ENCODE measurements at regions not wholly inside any gene's neighbourhood (a gene's known extent, or its start where the extent isn't known, plus 50 kb on each side); places are given as distances from the start of the nearest gene placed in this dataset.
A peak's percentile ranks its signal among the peaks of the same experiment; 100 is the strongest.

DNA sequence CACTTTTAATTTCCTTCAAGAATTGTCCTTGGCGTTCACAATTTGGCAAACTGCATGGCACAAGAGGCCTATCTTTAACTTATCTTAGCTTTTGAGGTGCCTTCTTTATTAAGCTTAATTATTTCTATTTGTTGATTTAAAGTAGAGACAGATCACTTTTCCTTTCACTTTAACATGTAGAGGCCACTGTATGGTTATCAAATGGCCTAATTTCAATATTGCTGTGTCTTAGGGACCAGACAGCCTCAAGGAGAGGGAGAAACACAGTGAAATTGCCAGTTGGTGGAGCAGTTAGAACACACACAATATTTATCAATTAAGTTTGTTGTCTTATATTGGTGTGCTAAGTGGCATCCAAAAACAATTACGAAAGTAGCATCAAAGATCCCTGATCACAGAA lies 1013.9 kb downstream of the KCNT2 start:
- DNase-seq (peak in 1 of 2 donors; percentile 18), FAIRE-seq (no peak)
- H3K9me3 ChIP-seq (ENCODE audit: control insufficient read depth in 2 of 2, insufficient read depth in 1 of 2, low read depth in 1 of 2, low read length in 1 of 2): no peaks in the 10 kb centered on the region
- no peak overlapping the region for H3K27ac ChIP-seq (ENCODE audit: low read depth in 1 of 3, low read length in 2 of 3)
- no peaks in the 10 kb centered on the region for H3K36me3 ChIP-seq (ENCODE audit: control insufficient read depth in 3 of 3, insufficient read depth in 2 of 3, low read depth in 1 of 3, low read length in 3 of 3)
- 53 to 80% (median 56%) methylated on average over 2 of the region's 2 CpGs for whole genome bisulfite sequencing, 3 donors
- no peaks in the 10 kb centered on the region for H3K27me3 ChIP-seq (ENCODE audit: control insufficient read depth in 3 of 3, insufficient read depth in 3 of 3, low read length in 3 of 3)
- H3K4me3 ChIP-seq (ENCODE audit: low read depth in 1 of 3, low read length in 3 of 3): no peak overlapping the region
- H3K4me1 ChIP-seq (ENCODE audit: control insufficient read depth in 3 of 3, insufficient read depth in 2 of 3, low read depth in 1 of 3, low read length in 2 of 3): no peaks in the 10 kb centered on the region

GRCh38 chr1:195591917-195592672 lies 1016.1 kb downstream of the KCNT2 start:
- Histone ChIP-seq H3K4me1 (ENCODE audit: control insufficient read depth in 3 of 3, insufficient read depth in 2 of 3, low read depth in 1 of 3, low read length in 2 of 3) (no peaks in the 10 kb centered on the region), H3K9me3 (ENCODE audit: control insufficient read depth in 2 of 2, insufficient read depth in 1 of 2, low read depth in 1 of 2, low read length in 1 of 2) (no peaks in the 10 kb centered on the region), H3K27ac (ENCODE audit: low read depth in 1 of 3, low read length in 2 of 3) (no peak overlapping the region), H3K4me3 (ENCODE audit: low read depth in 1 of 3, low read length in 3 of 3) (no peak overlapping the region), H3K36me3 (ENCODE audit: control insufficient read depth in 3 of 3, insufficient read depth in 2 of 3, low read depth in 1 of 3, low read length in 3 of 3) (no peaks in the 10 kb centered on the region), H3K27me3 (ENCODE audit: control insufficient read depth in 3 of 3, insufficient read depth in 3 of 3, low read length in 3 of 3) (no peaks in the 10 kb centered on the region)
- WGBS, 3 donors: 65 to 77% (median 70%) methylated on average over 3 of the region's 3 CpGs
- FAIRE-seq: no peak
- no peak for DNase-seq

DNA sequence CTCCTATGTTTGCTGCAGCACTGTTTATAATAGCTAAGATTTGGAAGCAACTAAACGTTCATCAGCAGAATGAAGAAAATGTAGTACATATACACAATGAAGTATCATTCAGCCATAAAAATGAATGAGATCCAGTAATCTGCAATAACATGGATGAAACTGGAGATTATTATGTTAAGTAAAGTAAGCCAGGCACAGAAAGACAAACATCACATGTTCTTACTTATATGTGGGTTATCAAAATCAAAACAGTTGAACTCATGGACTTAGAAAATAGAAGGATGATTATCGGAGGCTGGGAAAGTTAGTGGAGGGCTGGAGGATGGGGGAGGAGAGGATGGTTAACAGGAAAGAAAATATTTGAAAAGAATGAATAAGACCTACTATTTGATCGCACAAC lies 1017.6 kb downstream of the KCNT2 start:
- WGBS, 3 donors: 60 to 74% (median 68%) methylated on average over 3 of the region's 3 CpGs
- DNase-seq: no peak
- FAIRE-seq: no peak
- Histone ChIP-seq H3K27ac (ENCODE audit: low read depth in 1 of 3, low read length in 2 of 3) (no peak overlapping the region), H3K4me1 (ENCODE audit: control insufficient read depth in 3 of 3, insufficient read depth in 2 of 3, low read depth in 1 of 3, low read length in 2 of 3) (no peaks in the 10 kb centered on the region), H3K9me3 (ENCODE audit: control insufficient read depth in 2 of 2, insufficient read depth in 1 of 2, low read depth in 1 of 2, low read length in 1 of 2) (no peaks in the 10 kb centered on the region), H3K27me3 (ENCODE audit: control insufficient read depth in 3 of 3, insufficient read depth in 3 of 3, low read length in 3 of 3) (no peaks in the 10 kb centered on the region), H3K4me3 (ENCODE audit: low read depth in 1 of 3, low read length in 3 of 3) (no peak overlapping the region), H3K36me3 (ENCODE audit: control insufficient read depth in 3 of 3, insufficient read depth in 2 of 3, low read depth in 1 of 3, low read length in 3 of 3) (no peaks in the 10 kb centered on the region)

DNA sequence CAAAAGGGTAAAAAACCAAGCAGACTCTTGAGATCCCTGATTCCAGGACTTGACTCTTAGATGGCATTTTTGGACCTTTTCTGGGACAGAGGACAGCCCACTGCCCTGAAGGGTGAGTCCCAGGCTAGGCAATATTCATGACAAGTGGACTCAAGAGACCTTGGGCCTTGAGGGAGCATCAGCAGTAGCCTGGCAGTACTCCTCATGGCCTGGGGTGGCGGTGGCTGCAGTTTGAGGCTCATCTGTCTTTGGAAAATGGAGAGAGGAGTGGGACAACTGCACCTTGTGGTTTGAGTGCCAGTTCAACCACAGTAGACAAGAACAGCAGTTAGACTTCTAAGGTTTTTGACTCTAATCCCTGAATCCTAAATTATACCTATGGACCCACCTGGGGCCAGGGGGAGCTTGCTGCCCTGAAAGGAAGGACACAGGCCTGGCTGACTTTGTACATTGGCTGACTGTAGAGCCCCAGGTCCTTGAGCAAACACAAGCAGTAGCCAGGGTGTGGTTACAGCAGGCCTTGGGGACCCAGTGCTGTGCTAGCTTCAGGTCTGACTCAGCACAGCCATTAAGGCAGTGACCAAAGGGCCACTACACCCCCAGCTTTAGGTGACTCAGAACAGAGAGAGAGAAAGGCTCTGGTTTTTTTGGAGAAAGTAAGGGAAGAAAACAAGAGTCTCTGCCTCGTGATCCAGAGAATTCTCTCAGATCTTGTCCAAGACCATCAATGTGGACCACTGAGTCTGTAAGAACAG lies 1023.2 kb downstream of the KCNT2 start:
- H3K27ac ChIP-seq (ENCODE audit: low read depth in 1 of 3, low read length in 2 of 3): no peak overlapping the region
- H3K4me3 ChIP-seq (ENCODE audit: low read depth in 1 of 3, low read length in 3 of 3): no peak overlapping the region
- DNase-seq (no peak), FAIRE-seq (no peak)
- peaks cover 0 to 7% of the 10 kb centered on the region in 2 donors for H3K9me3 ChIP-seq (ENCODE audit: control insufficient read depth in 2 of 2, insufficient read depth in 1 of 2, low read depth in 1 of 2, low read length in 1 of 2)
- H3K36me3 ChIP-seq (ENCODE audit: control insufficient read depth in 3 of 3, insufficient read depth in 2 of 3, low read depth in 1 of 3, low read length in 3 of 3): no peaks in the 10 kb centered on the region
- WGBS, 3 donors: 43 to 79% (median 57%) methylated on average over 2 of the region's 2 CpGs
- no peaks in the 10 kb centered on the region for H3K27me3 ChIP-seq (ENCODE audit: control insufficient read depth in 3 of 3, insufficient read depth in 3 of 3, low read length in 3 of 3)
- H3K4me1 ChIP-seq (ENCODE audit: control insufficient read depth in 3 of 3, insufficient read depth in 2 of 3, low read depth in 1 of 3, low read length in 2 of 3): no peaks in the 10 kb centered on the region

- H3K4me1 ChIP-seq (ENCODE audit: control insufficient read depth in 3 of 3, insufficient read depth in 2 of 3, low read depth in 1 of 3, low read length in 2 of 3): no peaks in the 10 kb centered on the region
- DNase-seq: no peak
- no peak for FAIRE-seq
- H3K4me3 ChIP-seq (ENCODE audit: low read depth in 1 of 3, low read length in 3 of 3): no peak overlapping the region
- no peak overlapping the region for H3K27ac ChIP-seq (ENCODE audit: low read depth in 1 of 3, low read length in 2 of 3)
- no peaks in the 10 kb centered on the region for H3K27me3 ChIP-seq (ENCODE audit: control insufficient read depth in 3 of 3, insufficient read depth in 3 of 3, low read length in 3 of 3)
- WGBS, 3 donors: 67 to 81% (median 71%) methylated on average over 2 of the region's 2 CpGs
- H3K9me3 ChIP-seq (ENCODE audit: control insufficient read depth in 2 of 2, insufficient read depth in 1 of 2, low read depth in 1 of 2, low read length in 1 of 2): peaks cover 0 to 7% of the 10 kb centered on the region in 2 donors
- H3K36me3 ChIP-seq (ENCODE audit: control insufficient read depth in 3 of 3, insufficient read depth in 2 of 3, low read depth in 1 of 3, low read length in 3 of 3): no peaks in the 10 kb centered on the region
These were observed 1027.3 kb downstream of the KCNT2 start for GRCh38 chr1:195580988-195581387.

DNA sequence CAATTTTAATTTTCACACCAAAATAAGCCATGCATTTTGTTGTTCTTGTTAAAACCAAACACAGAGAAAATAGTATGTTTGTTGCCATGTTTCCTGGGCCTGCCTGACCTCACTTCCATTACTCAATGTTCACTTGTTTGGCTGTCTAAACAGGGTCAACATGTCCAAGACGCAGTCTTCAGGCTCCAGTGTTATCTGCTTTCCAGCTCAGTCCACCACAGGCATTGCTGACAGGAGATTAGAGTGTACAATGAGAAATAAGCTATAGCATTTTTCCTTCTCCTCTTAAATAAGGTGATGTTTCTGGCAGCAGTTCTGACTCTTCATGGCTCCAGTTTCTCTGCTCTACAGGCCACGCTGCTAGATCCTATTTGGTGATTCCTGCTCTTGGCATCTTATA lies 1030.5 kb downstream of the KCNT2 start:
- FAIRE-seq: no peak

DNA sequence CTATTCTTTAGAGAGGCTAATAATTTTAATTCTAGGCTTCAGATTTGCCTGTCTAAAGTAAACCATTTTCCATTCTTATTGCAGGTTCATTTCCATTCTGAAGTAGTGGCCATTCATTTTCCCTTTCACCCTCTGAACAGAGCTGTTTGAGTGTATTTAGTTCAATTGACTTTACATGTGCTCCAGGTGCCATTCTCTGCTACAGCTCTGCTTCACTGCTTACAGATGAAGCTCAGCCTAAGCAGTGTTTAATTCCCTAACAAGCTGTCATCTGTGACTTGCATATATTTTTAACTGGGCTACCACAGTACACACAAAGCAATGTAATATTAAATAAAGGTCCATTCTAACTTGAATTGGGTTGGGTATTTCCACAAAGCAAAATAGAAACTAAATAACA lies 1031.6 kb downstream of the KCNT2 start:
- DNase-seq (no peak), FAIRE-seq (no peak)
- Histone ChIP-seq H3K4me1 (ENCODE audit: control insufficient read depth in 3 of 3, insufficient read depth in 2 of 3, low read depth in 1 of 3, low read length in 2 of 3) (no peaks in the 10 kb centered on the region), H3K9me3 (ENCODE audit: control insufficient read depth in 2 of 2, insufficient read depth in 1 of 2, low read depth in 1 of 2, low read length in 1 of 2) (no peaks in the 10 kb centered on the region), H3K4me3 (ENCODE audit: low read depth in 1 of 3, low read length in 3 of 3) (no peak overlapping the region), H3K36me3 (ENCODE audit: control insufficient read depth in 3 of 3, insufficient read depth in 2 of 3, low read depth in 1 of 3, low read length in 3 of 3) (no peaks in the 10 kb centered on the region), H3K27ac (ENCODE audit: low read depth in 1 of 3, low read length in 2 of 3) (no peak overlapping the region), H3K27me3 (ENCODE audit: control insufficient read depth in 3 of 3, insufficient read depth in 3 of 3, low read length in 3 of 3) (no peaks in the 10 kb centered on the region)

More for the DNA sequence above, 1030.5 kb downstream of the KCNT2 start:
- Histone ChIP-seq H3K36me3 (ENCODE audit: control insufficient read depth in 3 of 3, insufficient read depth in 2 of 3, low read depth in 1 of 3, low read length in 3 of 3) (no peaks in the 10 kb centered on the region), H3K9me3 (ENCODE audit: control insufficient read depth in 2 of 2, insufficient read depth in 1 of 2, low read depth in 1 of 2, low read length in 1 of 2) (no peaks in the 10 kb centered on the region), H3K4me3 (ENCODE audit: low read depth in 1 of 3, low read length in 3 of 3) (no peak overlapping the region), H3K27ac (ENCODE audit: low read depth in 1 of 3, low read length in 2 of 3) (no peak overlapping the region), H3K27me3 (ENCODE audit: control insufficient read depth in 3 of 3, insufficient read depth in 3 of 3, low read length in 3 of 3) (no peaks in the 10 kb centered on the region), H3K4me1 (ENCODE audit: control insufficient read depth in 3 of 3, insufficient read depth in 2 of 3, low read depth in 1 of 3, low read length in 2 of 3) (no peaks in the 10 kb centered on the region)
- no peak for DNase-seq
- WGBS, 3 donors: 25 to 60% (median 34%) methylated on average over 2 of the region's 2 CpGs

DNA sequence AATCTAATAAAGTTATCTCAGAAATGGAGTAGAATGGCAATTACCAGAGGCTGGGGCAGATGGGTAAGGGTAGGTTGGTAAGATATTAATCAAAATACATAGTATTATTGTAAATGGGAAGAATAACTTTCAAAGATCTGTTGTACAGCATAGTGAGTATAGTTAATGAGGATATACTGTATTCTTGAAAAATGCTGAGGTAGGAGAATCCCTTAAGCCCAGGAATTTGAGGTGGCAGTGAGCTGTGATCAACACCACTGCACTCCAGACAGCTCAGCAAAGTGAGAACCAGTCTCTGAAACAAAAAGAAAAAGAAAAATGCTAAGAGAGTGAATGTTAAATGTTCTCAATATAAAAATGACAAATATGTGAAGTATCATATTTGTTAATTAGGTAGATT lies 1033.7 kb downstream of the KCNT2 start:
- no peak overlapping the region for H3K4me3 ChIP-seq (ENCODE audit: low read depth in 1 of 3, low read length in 3 of 3)
- no peak for DNase-seq
- H3K9me3 ChIP-seq (ENCODE audit: control insufficient read depth in 2 of 2, insufficient read depth in 1 of 2, low read depth in 1 of 2, low read length in 1 of 2): no peaks in the 10 kb centered on the region
- no peak overlapping the region for H3K27ac ChIP-seq (ENCODE audit: low read depth in 1 of 3, low read length in 2 of 3)
- no peak for FAIRE-seq
- no peaks in the 10 kb centered on the region for H3K36me3 ChIP-seq (ENCODE audit: control insufficient read depth in 3 of 3, insufficient read depth in 2 of 3, low read depth in 1 of 3, low read length in 3 of 3)
- H3K27me3 ChIP-seq (ENCODE audit: control insufficient read depth in 3 of 3, insufficient read depth in 3 of 3, low read length in 3 of 3): no peaks in the 10 kb centered on the region
- H3K4me1 ChIP-seq (ENCODE audit: control insufficient read depth in 3 of 3, insufficient read depth in 2 of 3, low read depth in 1 of 3, low read length in 2 of 3): no peaks in the 10 kb centered on the region
